H1 (cell line): ENCODE measurements at regions not wholly inside any gene's neighbourhood (a gene's known extent, or its start where the extent isn't known, plus 50 kb on each side); places are given as distances from the start of the nearest gene placed in this dataset.
A peak's percentile ranks its signal among the peaks of the same experiment; 100 is the strongest.

Experiments
- CTCF ChIA-PET: fragments of 300-600 bp; sonication (Branson Sonifier 250); formaldehyde crosslinking; loops from one replicate; lab custom pipeline; 2021; ENCODE audit not compliant: partially characterized antibody; lab: Charles Lee
- POLR2A ChIA-PET: fragments of 300-600 bp; sonication (Branson Sonifier 250); formaldehyde crosslinking; loops from one replicate; lab custom pipeline; 2021; ENCODE audit warnings: inconsistent platforms; ENCODE audit not compliant: partially characterized antibody; lab: Charles Lee
- DNase-seq, 2 experiments: peaks; one replicate each; pipeline versions ENCODE4 v3.0.0 to v3.0.0-alpha.2; 2010 to 2022; ENCODE audit warnings: low spot score in 2 of 2, low read depth in 1 of 2, mixed read lengths in 1 of 2
- FAIRE-seq: peaks from 2 replicates; lab custom pipeline; 2011; peaks lifted over from hg19 to GRCh38; lab: Jason Lieb, UNC
- H2AFZ ChIP-seq: 2 replicates; pipeline ENCODE4 v1.8.1; 2012; ENCODE audit warnings: low read length, inconsistent platforms
- H2AK5ac ChIP-seq: 2 replicates; pipeline ENCODE4 v1.6.1; 2013; ENCODE audit warnings: low read depth, low read length
- H2BK120ac ChIP-seq: replicated peaks from 2 replicates; pipeline ENCODE3; 2013; ENCODE audit warnings: low read depth, low read length, inconsistent platforms
- H2BK12ac ChIP-seq: 2 replicates; pipeline ENCODE4 v1.6.1; 2013; ENCODE audit warnings: low read depth, low read length
- H2BK15ac ChIP-seq: 2 replicates; pipeline ENCODE4 v1.6.1; 2013; ENCODE audit warnings: low read length
- H2BK20ac ChIP-seq: 2 replicates; pipeline ENCODE4 v1.6.1; 2013; ENCODE audit warnings: low read length
- H2BK5ac ChIP-seq: 2 replicates; pipeline ENCODE4 v1.6.1; 2013; ENCODE audit warnings: low read depth, low read length
- H3K14ac ChIP-seq: 2 replicates; pipeline ENCODE4 v1.6.1; 2013; ENCODE audit warnings: inconsistent platforms; ENCODE audit not compliant: insufficient read length
- H3K18ac ChIP-seq: 2 replicates; pipeline ENCODE4 v1.6.1; 2013; ENCODE audit warnings: low read length; ENCODE audit errors: extremely low read depth
- H3K23ac ChIP-seq: 2 replicates; pipeline ENCODE4 v1.6.1; 2013; ENCODE audit warnings: inconsistent platforms; ENCODE audit not compliant: insufficient read length
- H3K23me2 ChIP-seq: 2 replicates; pipeline ENCODE4 v1.6.1; 2013; ENCODE audit warnings: low read depth, low read length
- H3K27ac ChIP-seq: 2 replicates; pipeline ENCODE4 v1.6.1; 2011; ENCODE audit warnings: low read depth, low read length, inconsistent platforms
- H3K27me3 ChIP-seq, 4 experiments: replicated peaks in 1 of 4; 1 replicate in 1 of 4; 2 replicates in 3 of 4; pipeline versions ENCODE4 v1.6.1 to v1.8.1; 2011 to 2013; ENCODE audit warnings: low read length in 3 of 4, mild to moderate bottlenecking in 3 of 4, inconsistent platforms in 2 of 4, mixed read lengths in 2 of 4, moderate library complexity in 1 of 4; ENCODE audit not compliant: control insufficient read depth in 3 of 4, insufficient read depth in 3 of 4; ENCODE audit errors: extremely low read depth in 1 of 4
- H3K36me3 ChIP-seq, 4 experiments: 2 replicates each; pipeline versions ENCODE4 v1.6.1 to v1.8.1; 2011 to 2013; ENCODE audit warnings: mild to moderate bottlenecking in 4 of 4, low read length in 3 of 4, moderate library complexity in 2 of 4, control low read depth in 1 of 4, inconsistent platforms in 1 of 4; ENCODE audit not compliant: insufficient read depth in 4 of 4, control insufficient read depth in 2 of 4
- H3K4ac ChIP-seq: replicated peaks from 2 replicates; pipeline ENCODE3; 2013; ENCODE audit warnings: low read length, low read depth, mixed read lengths, inconsistent platforms; ENCODE audit not compliant: insufficient read length
- H3K4me1 ChIP-seq, 4 experiments: replicated peaks in 1 of 4; 1 replicate in 1 of 4; 2 replicates in 3 of 4; pipeline versions ENCODE4 v1.6.1 to v1.8.1; 2011 to 2013; ENCODE audit warnings: low read length in 3 of 4, inconsistent platforms in 2 of 4, mixed read lengths in 1 of 4; ENCODE audit not compliant: insufficient read depth in 4 of 4, control insufficient read depth in 3 of 4
- H3K4me2 ChIP-seq, 2 experiments: 2 replicates each; pipeline versions ENCODE4 v1.6.1 to v1.8.1; 2011 to 2013; ENCODE audit warnings: low read depth in 2 of 2, low read length in 2 of 2, control low read depth in 1 of 2, inconsistent platforms in 1 of 2, mild to moderate bottlenecking in 1 of 2; ENCODE audit not compliant: insufficient read depth in 1 of 2
- H3K4me3 ChIP-seq, 4 experiments: fragments of 200-600, 300-600 bp in 1 of 4; sonication (generic), shearing (Covaris generic), sonication (Bioruptor Twin) in 1 of 4; 2 replicates each; pipeline versions ENCODE4 v1.5.1 to v1.8.1; 2011 to 2016; ENCODE audit warnings: low read length in 4 of 4, low read depth in 3 of 4, control low read depth in 2 of 4, inconsistent platforms in 2 of 4, mild to moderate bottlenecking in 2 of 4, mixed read lengths in 1 of 4, moderate library complexity in 1 of 4; ENCODE audit not compliant: insufficient read depth in 2 of 4; ENCODE audit errors: extremely low read depth in 1 of 4
- H3K56ac ChIP-seq: replicated peaks from 2 replicates; pipeline ENCODE3; 2013; ENCODE audit warnings: low read depth, mild to moderate bottlenecking, mixed read lengths, low read length, inconsistent platforms; ENCODE audit not compliant: insufficient read length
- H3K79me1 ChIP-seq: 2 replicates; pipeline ENCODE4 v1.6.1; 2013; ENCODE audit warnings: low read depth, low read length, control low read depth
- H3K79me2 ChIP-seq, 2 experiments: 2 replicates each; pipeline versions ENCODE4 v1.6.1 to v1.8.1; 2012 to 2013; ENCODE audit warnings: low read length in 2 of 2, mild to moderate bottlenecking in 2 of 2, inconsistent platforms in 1 of 2; ENCODE audit not compliant: insufficient read depth in 2 of 2, control insufficient read depth in 1 of 2
- H3K9ac ChIP-seq, 4 experiments: replicated peaks in 1 of 4; 1 replicate in 1 of 4; 2 replicates in 3 of 4; pipeline versions ENCODE4 v1.6.1 to v1.8.1; 2011 to 2013; ENCODE audit warnings: low read depth in 3 of 4, low read length in 3 of 4, control low read depth in 2 of 4, mild to moderate bottlenecking in 2 of 4, moderate library complexity in 2 of 4, inconsistent platforms in 1 of 4; ENCODE audit errors: extremely low read depth in 1 of 4
- H3K9me3 ChIP-seq, 2 experiments: 2 replicates each; pipeline versions ENCODE4 v1.6.1 to v1.8.1; 2012 to 2013; ENCODE audit warnings: mild to moderate bottlenecking in 2 of 2, moderate library complexity in 2 of 2, control low read depth in 1 of 2, inconsistent platforms in 1 of 2, low read depth in 1 of 2, low read length in 1 of 2, mixed read lengths in 1 of 2; ENCODE audit not compliant: insufficient read depth in 2 of 2
- H4K20me1 ChIP-seq, 2 experiments: replicated peaks in 1 of 2; 2 replicates each; pipeline versions ENCODE3 to v1.8.1; 2011 to 2013; ENCODE audit warnings: inconsistent platforms in 2 of 2, low read length in 2 of 2, mild to moderate bottlenecking in 1 of 2; ENCODE audit not compliant: insufficient read depth in 2 of 2, control insufficient read depth in 1 of 2
- H4K5ac ChIP-seq: 2 replicates; pipeline ENCODE4 v1.6.1; 2013; ENCODE audit warnings: low read length, low read depth, mixed read lengths, inconsistent platforms; ENCODE audit not compliant: insufficient read length
- H4K8ac ChIP-seq: 2 replicates; pipeline ENCODE4 v1.8.0; 2013; ENCODE audit warnings: mild to moderate bottlenecking, moderate library complexity, low read length, inconsistent platforms; ENCODE audit not compliant: insufficient read depth; ENCODE audit errors: extremely low read depth
- H4K91ac ChIP-seq: replicated peaks from 2 replicates; pipeline ENCODE3; 2013; ENCODE audit warnings: low read length, mixed read lengths, inconsistent platforms; ENCODE audit not compliant: insufficient read length
- EZH2 ChIP-seq: fragments of 200-600 bp; sonication (generic); IDR thresholded peaks from 2 replicates; pipeline ENCODE4 v1.7.1; 2012; ENCODE audit warnings: low read depth, mild to moderate bottlenecking, moderate library complexity, low read length, inconsistent platforms; ENCODE audit not compliant: severe bottlenecking
- YY1 ChIP-seq: IDR thresholded peaks from 2 replicates; pipeline ENCODE4 v1.6.1; 2011; ENCODE audit warnings: low read depth, mild to moderate bottlenecking, low read length
- WGBS, 2 experiments: shearing (Covaris generic) in 1 of 2; methylation state at CpG; one replicate each; pipeline versions ENCODE4 v1.1.6 to v1.1.7; 2013 to 2015; ENCODE audit warnings: low lambda C conversion rate in 2 of 2, mixed read lengths in 2 of 2, inconsistent platforms in 1 of 2, low coverage in 1 of 2, missing lambda C conversion rate in 1 of 2; ENCODE audit not compliant: insufficient replicate concordance in 2 of 2, insufficient coverage in 1 of 2, insufficient read length in 1 of 2; ENCODE audit errors: extremely low coverage in 1 of 2, missing lambda C conversion rate in 1 of 2; 5-methylcytosine and 5-hydroxymethylcytosine counted together

DNA sequence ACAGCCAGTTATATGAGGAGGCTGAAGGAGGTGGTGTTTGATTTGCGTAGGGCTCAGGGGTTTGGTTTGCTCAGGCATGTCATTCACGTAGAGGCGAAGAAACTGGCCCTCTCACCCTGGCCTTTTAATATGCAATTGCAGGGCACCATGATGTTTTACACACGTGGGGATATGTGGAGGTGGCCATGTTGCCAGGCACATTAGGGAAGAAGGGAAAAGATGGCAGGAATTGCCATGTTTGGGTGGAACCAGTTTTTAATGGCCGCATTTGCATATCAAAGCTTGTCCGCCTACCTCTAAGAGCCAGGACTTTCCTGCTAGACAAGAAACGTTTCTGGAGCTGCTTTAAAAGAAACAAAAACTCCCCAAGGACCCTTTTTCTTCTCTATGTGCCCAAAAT is 1483.7 kb upstream of the GOT2 start:
- CTCF ChIA-PET = interaction anchor here (1.1 to 1.3 kb wide), 2 partner anchors 10 to 14 kb away, joined by 4 read pairs; no protein-coding TSS in a partner anchor
- H4K91ac ChIP-seq = no peak overlapping the region
- POLR2A ChIA-PET = no interaction called here

More for the DNA sequence above, 1483.7 kb upstream of the GOT2 start:
- H2BK20ac ChIP-seq = no peak overlapping the region
- H3K23me2 ChIP-seq = no peaks in the 10 kb centered on the region
- H3K4me1 ChIP-seq = peaks cover 0 to 17% (median 0%) of the 10 kb centered on the region in 4 experiments; a peak in 3 of 7 replicates
- H2AFZ ChIP-seq = peak overlapping the region; percentile 25; the same call in 1 of the 2 replicates
- H3K56ac ChIP-seq = no peak overlapping the region
- no peak for DNase-seq
- H3K27ac ChIP-seq = no peak overlapping the region
- 66% methylated on average over 7 of the region's 7 CpGs; no CpG with 5 or more reads in 1 of the 2 experiments for WGBS, 2 experiments
- no peak overlapping the region for H3K4me3 ChIP-seq
- no peak overlapping the region for H3K14ac ChIP-seq
- H3K9ac ChIP-seq = no peak overlapping the region
- H3K36me3 ChIP-seq = no peaks in the 10 kb centered on the region; a peak in 1 of 8 replicates
- H3K18ac ChIP-seq = no peak overlapping the region
- H2AK5ac ChIP-seq = no peak overlapping the region
- H3K4ac ChIP-seq = no peak overlapping the region
- H4K8ac ChIP-seq = peak overlapping the region; percentile 57; the same call in 1 of the 2 replicates
- H3K4me2 ChIP-seq = no peak overlapping the region
- no peak overlapping the region for H3K23ac ChIP-seq
- peaks cover 3 to 4% of the 10 kb centered on the region in 2 experiments; a peak in 3 of 4 replicates for H3K9me3 ChIP-seq
- peak overlapping the region; percentile 45; the same call in 1 of the 2 replicates for H2BK12ac ChIP-seq
- H4K5ac ChIP-seq = no peak overlapping the region
- H3K79me2 ChIP-seq = no peaks in the 10 kb centered on the region
- H2BK120ac ChIP-seq = no peak overlapping the region
- TF ChIP-seq YY1 (peak; percentile 68; the same call in 1 of the 2 replicates), EZH2 (no peak)
- TF ChIP-seq, all 59 proteins: peak for 1
- Histone ChIP-seq H4K20me1 (no peaks in the 10 kb centered on the region), H3K27me3 (no peaks in the 10 kb centered on the region), H3K79me1 (no peaks in the 10 kb centered on the region), H2BK15ac (no peak overlapping the region), H2BK5ac (no peak overlapping the region)
- no peak for FAIRE-seq
